Loucy (cell line): ENCODE measurements at regions not wholly inside any gene's neighbourhood (a gene's known extent, or its start where the extent isn't known, plus 50 kb on each side); places are given as distances from the start of the nearest gene placed in this dataset.

ENCODE experiments used
- EZH2phosphoT487 ChIP-seq: fragments of 200-600 bp; IDR thresholded peaks from 2 replicates; pipeline ENCODE4 v1.6.1; 2018; ENCODE audit warnings: antibody characterized with exemption, mild to moderate bottlenecking, moderate library complexity, borderline replicate concordance
- TF ChIP-seq, protein P1 (sequence below): fragments of 200-600 bp; sonication (generic); conservative IDR thresholded peaks from 2 replicates; pipeline ENCODE4 v1.5.1; 2014; ENCODE audit warnings: mild to moderate bottlenecking, antibody characterized with exemption, low read length

DNA sequence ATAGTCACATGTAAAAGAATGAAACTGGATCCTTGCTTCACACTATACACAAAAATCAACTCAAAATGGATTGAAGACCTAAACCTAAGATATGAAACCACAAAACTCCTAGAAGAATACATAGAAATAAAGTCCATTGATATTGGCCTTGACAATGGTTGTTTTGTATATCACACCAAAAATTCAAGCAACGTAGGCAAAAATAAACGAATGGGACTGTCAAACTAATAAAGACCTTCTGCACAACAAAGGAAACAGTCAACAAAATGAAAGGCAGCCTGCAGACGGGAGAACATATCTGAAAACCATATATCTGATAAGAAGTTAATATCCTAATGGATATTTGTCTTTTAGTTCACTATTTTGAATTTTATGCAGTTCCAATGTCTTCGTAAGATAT, 292.3 kb upstream of the CNTN5 start:
- TF ChIP-seq, protein P1, sequence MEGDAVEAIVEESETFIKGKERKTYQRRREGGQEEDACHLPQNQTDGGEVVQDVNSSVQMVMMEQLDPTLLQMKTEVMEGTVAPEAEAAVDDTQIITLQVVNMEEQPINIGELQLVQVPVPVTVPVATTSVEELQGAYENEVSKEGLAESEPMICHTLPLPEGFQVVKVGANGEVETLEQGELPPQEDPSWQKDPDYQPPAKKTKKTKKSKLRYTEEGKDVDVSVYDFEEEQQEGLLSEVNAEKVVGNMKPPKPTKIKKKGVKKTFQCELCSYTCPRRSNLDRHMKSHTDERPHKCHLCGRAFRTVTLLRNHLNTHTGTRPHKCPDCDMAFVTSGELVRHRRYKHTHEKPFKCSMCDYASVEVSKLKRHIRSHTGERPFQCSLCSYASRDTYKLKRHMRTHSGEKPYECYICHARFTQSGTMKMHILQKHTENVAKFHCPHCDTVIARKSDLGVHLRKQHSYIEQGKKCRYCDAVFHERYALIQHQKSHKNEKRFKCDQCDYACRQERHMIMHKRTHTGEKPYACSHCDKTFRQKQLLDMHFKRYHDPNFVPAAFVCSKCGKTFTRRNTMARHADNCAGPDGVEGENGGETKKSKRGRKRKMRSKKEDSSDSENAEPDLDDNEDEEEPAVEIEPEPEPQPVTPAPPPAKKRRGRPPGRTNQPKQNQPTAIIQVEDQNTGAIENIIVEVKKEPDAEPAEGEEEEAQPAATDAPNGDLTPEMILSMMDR = no peak
- TF ChIP-seq EZH2phosphoT487 = no peak
